GM12801 (cell line): ENCODE measurements at regions not wholly inside any gene's neighbourhood (a gene's known extent, or its start where the extent isn't known, plus 50 kb on each side); places are given as distances from the start of the nearest gene placed in this dataset.

Experiments
- CTCF ChIP-seq: IDR thresholded peaks from one replicate; pipeline ENCODE4 v1.5.1; 2011; ENCODE audit warnings: control low read depth; ENCODE audit not compliant: insufficient read length; ENCODE audit errors: extremely low read depth

GRCh38 chr3:83076041-83076440 lies 1314.6 kb upstream of the GBE1 start:
- TF ChIP-seq CTCF = no peak

DNA sequence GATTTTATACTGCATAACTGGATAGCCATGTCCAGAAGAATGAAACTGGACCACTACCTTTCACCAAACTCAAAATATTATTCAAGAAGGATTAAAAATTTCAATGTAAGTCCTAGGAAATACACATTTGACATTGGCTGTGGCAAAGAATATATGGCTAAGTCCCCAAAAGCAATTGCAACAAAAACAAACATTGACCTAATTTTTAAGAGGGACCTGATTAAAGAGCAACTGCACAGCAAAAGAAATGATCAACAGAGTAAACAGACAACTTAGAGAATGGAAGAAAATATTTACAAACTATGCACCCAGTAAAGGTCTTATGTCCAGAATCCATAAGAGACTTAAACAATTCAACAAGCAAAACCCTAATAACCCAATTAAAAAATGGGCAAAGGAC lies 1313.0 kb upstream of the GBE1 start:
- TF ChIP-seq CTCF = no peak

GRCh38 chr3:83065851-83066460 lies 1304.5 kb upstream of the GBE1 start:
- no peak for TF ChIP-seq CTCF

- TF ChIP-seq CTCF = no peak
These were observed 1302.0 kb upstream of the GBE1 start for GRCh38 chr3:83063446-83063845.

DNA sequence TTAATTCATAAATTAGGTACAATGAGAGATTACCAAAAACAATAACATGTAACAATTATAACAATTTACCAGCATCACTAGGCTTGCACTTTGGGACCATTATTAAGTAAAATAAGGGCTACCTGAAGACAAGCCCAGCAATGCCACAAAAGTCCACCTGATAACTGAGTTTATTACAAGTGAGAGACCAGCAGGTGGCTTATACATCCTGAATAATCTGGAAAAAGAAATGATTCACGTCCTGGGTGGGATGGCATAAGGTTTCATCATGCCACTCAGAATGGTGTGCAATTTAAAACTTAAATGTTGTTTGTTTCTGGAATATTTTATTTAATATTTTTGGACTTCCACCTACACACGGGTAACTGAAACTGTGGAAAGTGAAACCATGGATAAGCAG lies 1287.1 kb upstream of the GBE1 start:
- no peak for TF ChIP-seq CTCF

- TF ChIP-seq CTCF = no peak
These were observed 1278.0 kb upstream of the GBE1 start for GRCh38 chr3:83039422-83039821.

DNA sequence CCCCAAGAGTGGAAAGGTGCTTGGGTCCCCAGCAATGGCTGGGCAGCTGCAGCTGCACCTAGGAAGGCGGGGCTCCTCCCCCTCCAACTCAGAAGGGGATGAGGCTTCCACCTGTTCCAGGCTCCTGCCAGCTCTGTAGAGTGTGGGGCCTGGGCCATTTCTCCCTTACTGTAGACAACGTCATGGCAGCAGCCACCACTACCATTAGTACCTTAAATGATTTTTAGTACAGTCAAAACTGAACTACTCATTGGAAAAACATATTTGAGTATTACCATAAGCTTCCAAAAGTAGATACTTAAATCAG lies 1274.2 kb upstream of the GBE1 start:
- no peak for TF ChIP-seq CTCF
